Left ventricle myocardium inferior (tissue), 1 donor: ENCODE measurements at regions not wholly inside any gene's neighbourhood (a gene's known extent, or its start where the extent isn't known, plus 50 kb on each side); places are given as distances from the start of the nearest gene placed in this dataset.

ENCODE experiments used
- DNase-seq: peaks from one replicate; pipeline ENCODE4 v3.0.0-alpha.2; 2020
- H3K27ac ChIP-seq: fragments of 200-600 bp; replicated peaks from 2 replicates; pipeline ENCODE4 v1.8.0; 2021
- H3K27me3 ChIP-seq: fragments of 200-600 bp; 2 replicates; pipeline ENCODE4 v1.8.0; 2021; ENCODE audit warnings: low read depth
- H3K36me3 ChIP-seq: fragments of 200-600 bp; 2 replicates; pipeline ENCODE4 v1.8.0; 2021
- H3K4me1 ChIP-seq: fragments of 200-600 bp; 2 replicates; pipeline ENCODE4 v1.8.0; 2021
- H3K4me3 ChIP-seq: fragments of 200-600 bp; 2 replicates; pipeline ENCODE4 v1.8.0; 2021; ENCODE audit warnings: mild to moderate bottlenecking, moderate library complexity
- H3K9me3 ChIP-seq: fragments of 200-600 bp; replicated peaks from 2 replicates; pipeline ENCODE4 v1.8.0; 2021
- CTCF ChIP-seq: fragments of 200-600 bp; IDR thresholded peaks from 2 replicates; pipeline ENCODE4 v1.8.0; 2021; ENCODE audit warnings: antibody characterized with exemption, mild to moderate bottlenecking, borderline replicate concordance
- intact Hi-C: fragments of 100-400 bp; cut with micrococcal nuclease; formaldehyde crosslinking; loops from one replicate; pipeline ENCODE4 v1.11.0; 2022
- donor health status: DM: no; HTN: yes; CAD: no; lungs with severe emphysema.

- intact Hi-C loops: no loop called here
- H3K36me3 ChIP-seq: no peaks in the 10 kb centered on the region
- no peak overlapping the region for H3K27ac ChIP-seq
- H3K4me1 ChIP-seq: no peaks in the 10 kb centered on the region
- no peak overlapping the region for H3K4me3 ChIP-seq
- TF ChIP-seq CTCF: no peak
- H3K27me3 ChIP-seq: no peaks in the 10 kb centered on the region
- no peaks in the 10 kb centered on the region for H3K9me3 ChIP-seq
- DNase-seq: no peak
These were observed 135.4 kb upstream of the PRPS1L1 start for GRCh38 chr7:18163091-18163490.

DNA sequence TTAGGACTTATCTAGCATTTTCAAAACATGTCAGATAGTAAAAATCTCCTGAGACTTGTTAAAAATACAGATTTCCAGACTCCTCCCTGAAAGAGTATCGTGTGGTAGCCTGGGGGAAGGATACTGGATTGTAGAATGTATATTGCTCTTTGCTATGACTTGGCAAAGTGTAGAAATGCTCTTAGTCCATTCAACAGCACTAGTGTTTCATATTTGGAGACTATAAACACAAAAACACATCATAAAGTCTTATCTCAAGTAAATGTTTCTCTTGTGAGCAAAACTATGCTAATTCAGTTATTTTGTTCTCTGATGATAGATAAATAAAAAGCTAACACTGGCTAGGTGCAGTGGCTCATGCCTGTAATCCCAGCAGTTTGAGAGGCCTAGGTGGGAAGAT lies 137.5 kb upstream of the PRPS1L1 start:
- intact Hi-C loops: no loop called here
- no peaks in the 10 kb centered on the region for H3K36me3 ChIP-seq
- no peak for DNase-seq
- no peaks in the 10 kb centered on the region for H3K4me1 ChIP-seq
- TF ChIP-seq CTCF: no peak
- H3K9me3 ChIP-seq: no peaks in the 10 kb centered on the region
- no peak overlapping the region for H3K27ac ChIP-seq
- no peaks in the 10 kb centered on the region for H3K27me3 ChIP-seq
- H3K4me3 ChIP-seq: no peak overlapping the region

DNA sequence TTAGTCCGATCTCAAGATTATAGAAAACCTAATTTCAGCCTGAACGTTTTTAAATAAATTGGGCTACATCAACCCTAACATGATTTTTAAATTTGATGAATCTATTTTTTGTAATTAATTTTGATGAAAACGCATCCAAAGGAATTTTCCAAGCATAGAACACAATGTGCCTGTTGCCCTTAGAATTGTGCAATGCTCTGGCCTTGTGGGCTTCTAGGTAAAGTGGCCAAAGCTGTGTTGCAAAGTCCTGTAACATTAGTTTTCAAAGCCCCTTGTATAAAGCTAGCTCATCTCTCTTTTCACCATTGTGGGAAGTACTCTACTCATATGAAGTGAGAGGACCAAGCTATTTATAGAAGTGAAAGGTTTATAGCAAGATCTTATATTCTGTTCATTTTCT lies 138.4 kb upstream of the PRPS1L1 start:
- no peaks in the 10 kb centered on the region for H3K9me3 ChIP-seq
- H3K36me3 ChIP-seq: no peaks in the 10 kb centered on the region
- intact Hi-C loops: no loop called here
- H3K4me3 ChIP-seq: no peak overlapping the region
- no peak for TF ChIP-seq CTCF
- no peaks in the 10 kb centered on the region for H3K4me1 ChIP-seq
- no peak overlapping the region for H3K27ac ChIP-seq
- H3K27me3 ChIP-seq: no peaks in the 10 kb centered on the region
- no peak for DNase-seq

DNA sequence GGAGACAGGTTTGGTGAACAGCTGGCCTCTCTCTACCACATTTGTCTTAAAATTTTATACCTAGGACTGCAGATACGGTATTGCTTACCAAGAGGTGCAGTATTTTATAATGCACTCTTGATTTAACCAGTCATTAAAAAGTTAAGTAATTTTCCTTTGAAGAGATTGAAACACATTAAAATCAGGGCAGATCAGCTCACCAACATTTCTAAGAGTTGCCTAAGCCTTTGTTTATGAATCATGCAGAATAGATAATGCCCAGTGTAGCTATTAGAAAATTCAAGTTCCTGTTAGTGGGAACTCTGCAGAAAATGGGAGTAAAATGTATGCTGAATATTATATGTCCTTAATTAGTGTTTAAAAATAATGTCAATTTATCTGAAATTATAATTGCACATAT lies 140.2 kb upstream of the PRPS1L1 start:
- no peak for DNase-seq
- intact Hi-C loops: no loop called here
- Histone ChIP-seq H3K4me3 (no peak overlapping the region), H3K27ac (no peak overlapping the region), H3K4me1 (no peaks in the 10 kb centered on the region), H3K9me3 (no peaks in the 10 kb centered on the region), H3K27me3 (no peaks in the 10 kb centered on the region), H3K36me3 (no peaks in the 10 kb centered on the region)
- TF ChIP-seq CTCF: no peak

DNA sequence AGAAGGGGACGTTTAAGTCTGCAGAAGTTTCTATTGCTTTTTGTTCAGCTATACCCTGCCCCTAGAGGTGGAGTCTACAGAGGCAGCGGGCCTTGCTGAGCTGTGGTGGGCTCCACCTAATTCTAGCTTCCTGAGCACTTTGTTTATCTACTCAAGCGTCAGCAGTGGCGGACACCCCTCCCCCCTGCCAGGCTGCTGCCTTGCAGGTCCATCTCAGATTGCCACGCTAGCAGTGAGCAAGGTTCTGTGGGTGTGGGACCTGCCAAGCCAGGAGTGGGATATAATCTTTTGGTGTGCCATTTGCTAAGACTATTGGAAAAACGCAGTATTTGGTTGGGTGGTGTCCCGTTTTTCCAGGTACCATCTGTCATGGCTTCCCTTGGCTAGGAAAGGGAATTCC lies 147.3 kb upstream of the PRPS1L1 start:
- no peak for DNase-seq
- no peaks in the 10 kb centered on the region for H3K27me3 ChIP-seq
- no peak overlapping the region for H3K27ac ChIP-seq
- no peaks in the 10 kb centered on the region for H3K36me3 ChIP-seq
- intact Hi-C loops: no loop called here
- H3K4me1 ChIP-seq: peaks cover 14% of the 10 kb centered on the region
- no peak for TF ChIP-seq CTCF
- no peaks in the 10 kb centered on the region for H3K9me3 ChIP-seq
- no peak overlapping the region for H3K4me3 ChIP-seq

DNA sequence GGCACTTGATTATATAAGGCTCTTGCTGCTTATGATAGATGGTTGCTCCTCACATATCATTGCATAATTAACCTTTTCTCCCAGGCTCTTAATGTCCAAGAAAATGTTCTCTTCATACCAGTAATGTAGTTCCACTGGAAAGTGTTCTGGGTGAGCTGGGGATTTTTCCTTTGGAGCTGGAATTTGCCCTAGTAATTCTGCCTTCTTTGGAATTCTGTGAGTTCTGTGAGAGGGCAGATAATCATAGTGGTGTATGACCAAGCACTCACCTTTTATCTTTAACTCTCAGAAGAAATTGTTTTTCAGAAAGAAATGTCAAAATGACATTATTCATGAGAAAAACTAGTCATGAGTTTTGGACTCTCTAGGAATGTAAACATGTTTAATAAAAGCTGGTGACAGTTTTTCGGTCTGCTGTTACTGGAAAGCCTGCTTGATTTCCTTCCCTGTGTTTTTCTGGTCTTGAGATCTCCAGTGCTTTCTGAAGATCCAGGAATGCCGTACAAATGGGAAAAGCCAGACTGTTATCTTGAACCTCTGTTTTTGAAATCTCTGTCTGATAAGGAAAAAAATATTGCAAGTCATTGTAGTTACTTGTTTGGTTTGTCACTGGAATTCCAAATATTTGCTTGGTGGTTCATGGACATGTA lies 148.3 kb upstream of the PRPS1L1 start:
- intact Hi-C loops: no loop called here
- H3K27ac ChIP-seq: no peak overlapping the region
- no peak for DNase-seq
- H3K4me3 ChIP-seq: no peak overlapping the region
- H3K9me3 ChIP-seq: no peaks in the 10 kb centered on the region
- peaks cover 14% of the 10 kb centered on the region for H3K4me1 ChIP-seq
- H3K27me3 ChIP-seq: no peaks in the 10 kb centered on the region
- no peaks in the 10 kb centered on the region for H3K36me3 ChIP-seq
- no peak for TF ChIP-seq CTCF
